Neural crest cell (in vitro differentiated cells): ENCODE measurements at regions not wholly inside any gene's neighbourhood (a gene's known extent, or its start where the extent isn't known, plus 50 kb on each side); places are given as distances from the start of the nearest gene placed in this dataset.
A peak's percentile ranks its signal among the peaks of the same experiment; 100 is the strongest.

Experiments
- DNase-seq: peaks from one replicate; pipeline ENCODE4 v3.0.0; 2021; ENCODE audit warnings: low read depth, mixed read lengths, low spot score
- H3K27ac Mint-ChIP-seq: one replicate; pipeline ENCODE4 v1.8.0; 2021; ENCODE audit warnings: mild to moderate bottlenecking, mixed read lengths; ENCODE audit not compliant: unreplicated experiment
- H3K27me3 Mint-ChIP-seq: 2 replicates; pipeline ENCODE4 v1.8.0; 2021; ENCODE audit warnings: low read depth, mild to moderate bottlenecking, mixed read lengths
- H3K36me3 Mint-ChIP-seq: 2 replicates; pipeline ENCODE4 v1.8.0; 2021; ENCODE audit warnings: low read depth, mild to moderate bottlenecking, mixed read lengths
- H3K4me1 Mint-ChIP-seq: 2 replicates; pipeline ENCODE4 v1.8.0; 2021; ENCODE audit warnings: mixed read lengths
- H3K4me3 Mint-ChIP-seq: one replicate; pipeline ENCODE4 v1.8.0; 2021; ENCODE audit warnings: mild to moderate bottlenecking, mixed read lengths
- H3K9me3 Mint-ChIP-seq: 2 replicates; pipeline ENCODE4 v1.8.0; 2021; ENCODE audit warnings: mixed read lengths
- CTCF ChIP-seq: fragments of 200-600 bp; sonication (generic); conservative IDR thresholded peaks from 2 replicates; pipeline ENCODE4 v1.5.0; 2021; ENCODE audit warnings: antibody characterized with exemption, mild to moderate bottlenecking

- DNase-seq, result no peak
- H3K27me3 Mint-ChIP-seq, result peaks cover 37% of the 10 kb centered on the region
- no peaks in the 10 kb centered on the region for H3K4me1 Mint-ChIP-seq
- no peak overlapping the region for H3K4me3 Mint-ChIP-seq
- no peaks in the 10 kb centered on the region for H3K9me3 Mint-ChIP-seq
- no peak overlapping the region for H3K27ac Mint-ChIP-seq
- no peak for TF ChIP-seq CTCF
- no peaks in the 10 kb centered on the region for H3K36me3 Mint-ChIP-seq
These were observed 57.5 kb upstream of the FAM47C start for GRCh38 chrX:36950495-36951253.

- DNase-seq, result peak; percentile 11
- no peaks in the 10 kb centered on the region for H3K4me1 Mint-ChIP-seq
- H3K4me3 Mint-ChIP-seq, result peak overlapping the region; percentile 65
- peaks cover 74% of the 10 kb centered on the region for H3K27me3 Mint-ChIP-seq
- H3K27ac Mint-ChIP-seq, result no peak overlapping the region
- peaks cover 2% of the 10 kb centered on the region for H3K9me3 Mint-ChIP-seq
- H3K36me3 Mint-ChIP-seq, result no peaks in the 10 kb centered on the region
- TF ChIP-seq CTCF, result peak; percentile 48
These were observed 50.5 kb upstream of the FAM47C start for GRCh38 chrX:36957425-36958328.
